Hematopoietic multipotent progenitor cell treated with erythropoietin and hydrocortisone succinate and interleukin-3 and kit ligand, for 6 days (in vitro differentiated cells): ENCODE measurements at regions not wholly inside any gene's neighbourhood (a gene's known extent, or its start where the extent isn't known, plus 50 kb on each side); places are given as distances from the start of the nearest gene placed in this dataset.
"Not testable (repeated sequence)": the region's sequence is repeated elsewhere in the genome, so short reads cannot be mapped to it uniquely, and the experiment has no call there.

ENCODE experiments used
- DNase-seq: peaks from one replicate; pipeline ENCODE4 v3.0.0-alpha.2; 2015

- DNase-seq: no peak
Observed at GRCh38 chr12:58671196-58671595, 249.1 kb downstream of the LRIG3 start.

GRCh38 chr12:58673021-58673420, 247.3 kb downstream of the LRIG3 start:
- no peak for DNase-seq

GRCh38 chr12:58677833-58678232, 242.5 kb downstream of the LRIG3 start:
- not testable (repeated sequence) for DNase-seq

GRCh38 chr12:58678753-58679152, 241.6 kb downstream of the LRIG3 start:
- no peak for DNase-seq

GRCh38 chr12:58681730-58682129, 238.6 kb downstream of the LRIG3 start:
- no peak for DNase-seq

- DNase-seq: no peak
Observed at GRCh38 chr12:58695263-58695662, 225.0 kb downstream of the LRIG3 start.

GRCh38 chr12:58701536-58701935, 218.8 kb downstream of the LRIG3 start:
- DNase-seq: no peak

GRCh38 chr12:58703866-58704265, 216.4 kb downstream of the LRIG3 start:
- no peak for DNase-seq

- not testable (repeated sequence) for DNase-seq
Observed at GRCh38 chr12:58704770-58705169, 215.5 kb downstream of the LRIG3 start.

- DNase-seq: no peak
Observed at GRCh38 chr12:58710901-58711300, 209.4 kb downstream of the LRIG3 start.

- no peak for DNase-seq
Observed at GRCh38 chr12:58711974-58712373, 208.3 kb downstream of the LRIG3 start.

GRCh38 chr12:58712976-58713375, 207.3 kb downstream of the LRIG3 start:
- DNase-seq: no peak

GRCh38 chr12:58719161-58719560, 201.1 kb downstream of the LRIG3 start:
- DNase-seq: no peak

- DNase-seq: no peak
Observed at GRCh38 chr12:58720421-58720820, 199.9 kb downstream of the LRIG3 start.

GRCh38 chr12:58725400-58726105, 194.8 kb downstream of the LRIG3 start:
- DNase-seq: no peak

- no peak for DNase-seq
Observed at GRCh38 chr12:58727521-58727920, 192.8 kb downstream of the LRIG3 start.

GRCh38 chr12:58728397-58728796, 191.9 kb downstream of the LRIG3 start:
- DNase-seq: no peak

- no peak for DNase-seq
Observed at GRCh38 chr12:58731096-58731495, 189.2 kb downstream of the LRIG3 start.

GRCh38 chr12:58732894-58733293, 187.4 kb downstream of the LRIG3 start:
- no peak for DNase-seq

GRCh38 chr12:58741226-58741625, 179.1 kb downstream of the LRIG3 start:
- no peak for DNase-seq

GRCh38 chr12:58745348-58746125, 174.8 kb downstream of the LRIG3 start:
- no peak for DNase-seq

- no peak for DNase-seq
Observed at GRCh38 chr12:58747533-58747932, 172.8 kb downstream of the LRIG3 start.

GRCh38 chr12:58750484-58750883, 169.8 kb downstream of the LRIG3 start:
- DNase-seq: no peak

- DNase-seq: no peak
Observed at GRCh38 chr12:58757422-58757821, 162.9 kb downstream of the LRIG3 start.
